Osteoblast (primary cell): ENCODE measurements at regions not wholly inside any gene's neighbourhood (a gene's known extent, or its start where the extent isn't known, plus 50 kb on each side); places are given as distances from the start of the nearest gene placed in this dataset.

Experiments
- DNase-seq: peaks from one replicate; pipeline ENCODE4 v3.0.0; 2011; ENCODE audit warnings: low spot score, mixed read lengths; ENCODE audit not compliant: insufficient read length; ENCODE audit errors: missing footprints
- H2AFZ ChIP-seq: 2 replicates; pipeline ENCODE4 v1.6.0; 2011; ENCODE audit warnings: mild to moderate bottlenecking, low read length
- H3K27ac ChIP-seq: 2 replicates; pipeline ENCODE4 v1.5.1; 2011; ENCODE audit warnings: mild to moderate bottlenecking, low read depth, low read length, moderate library complexity
- H3K27me3 ChIP-seq: 2 replicates; pipeline ENCODE4 v1.6.0; 2012; ENCODE audit warnings: mild to moderate bottlenecking, control low read depth, inconsistent platforms, low read length, moderate library complexity; ENCODE audit not compliant: insufficient read depth
- H3K36me3 ChIP-seq: 2 replicates; pipeline ENCODE4 v1.5.1; 2011; ENCODE audit warnings: mild to moderate bottlenecking, low read length, control low read depth, moderate library complexity; ENCODE audit not compliant: insufficient read depth
- H3K4me1 ChIP-seq: 2 replicates; pipeline ENCODE4 v1.5.1; 2011; ENCODE audit warnings: mild to moderate bottlenecking, low read length, control low read depth, moderate library complexity; ENCODE audit not compliant: insufficient read depth
- H3K4me2 ChIP-seq: 2 replicates; pipeline ENCODE4 v1.6.0; 2011; ENCODE audit warnings: mild to moderate bottlenecking, low read length; ENCODE audit not compliant: insufficient read depth
- H3K4me3 ChIP-seq: fragments of 200-600 bp; sonication (generic); 3 replicates; pipeline ENCODE4 v1.5.1; 2012; ENCODE audit warnings: mild to moderate bottlenecking, low read length, inconsistent platforms; ENCODE audit not compliant: insufficient read depth
- H3K79me2 ChIP-seq: 2 replicates; pipeline ENCODE4 v1.6.0; 2012; ENCODE audit warnings: mild to moderate bottlenecking, low read length, control low read depth, inconsistent platforms; ENCODE audit not compliant: insufficient read depth
- H3K9me3 ChIP-seq: 2 replicates; pipeline ENCODE4 v1.5.1; 2011; ENCODE audit warnings: low read depth, low read length, control low read depth
- H4K20me1 ChIP-seq: 2 replicates; pipeline ENCODE4 v1.6.0; 2012; ENCODE audit warnings: mild to moderate bottlenecking, low read length, control low read depth; ENCODE audit not compliant: insufficient read depth
- TF ChIP-seq, protein P1 (sequence below): IDR thresholded peaks from 2 replicates; pipeline ENCODE4 v1.5.1; 2011; ENCODE audit warnings: mild to moderate bottlenecking, low read depth, low read length, moderate library complexity; ENCODE audit errors: extremely low read depth

DNA sequence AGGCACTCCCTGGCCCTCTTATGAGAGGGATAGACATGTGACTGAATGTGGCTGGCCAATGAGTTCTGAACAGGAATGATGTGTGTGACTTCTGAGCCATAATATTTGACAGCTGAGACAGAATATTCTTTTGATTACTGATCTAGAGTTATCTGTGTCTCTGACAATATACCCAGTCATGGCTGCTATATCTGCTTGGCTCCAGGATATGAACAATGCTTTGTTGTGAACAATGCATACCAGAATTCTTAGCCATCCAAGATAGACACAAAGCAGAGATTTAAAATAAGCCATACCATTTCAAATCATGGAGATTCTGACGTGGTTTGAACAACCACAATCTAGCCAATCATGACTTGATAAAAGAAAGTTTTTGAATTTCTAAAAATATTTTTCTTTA, 840.3 kb upstream of the SEMA6A start:
- H3K27me3 ChIP-seq: no peaks in the 10 kb centered on the region
- H2AFZ ChIP-seq: no peak overlapping the region
- H3K9me3 ChIP-seq: peaks cover 2% of the 10 kb centered on the region
- no peaks in the 10 kb centered on the region for H3K36me3 ChIP-seq
- no peak overlapping the region for H3K27ac ChIP-seq
- H3K4me3 ChIP-seq: no peak overlapping the region
- TF ChIP-seq, protein P1, sequence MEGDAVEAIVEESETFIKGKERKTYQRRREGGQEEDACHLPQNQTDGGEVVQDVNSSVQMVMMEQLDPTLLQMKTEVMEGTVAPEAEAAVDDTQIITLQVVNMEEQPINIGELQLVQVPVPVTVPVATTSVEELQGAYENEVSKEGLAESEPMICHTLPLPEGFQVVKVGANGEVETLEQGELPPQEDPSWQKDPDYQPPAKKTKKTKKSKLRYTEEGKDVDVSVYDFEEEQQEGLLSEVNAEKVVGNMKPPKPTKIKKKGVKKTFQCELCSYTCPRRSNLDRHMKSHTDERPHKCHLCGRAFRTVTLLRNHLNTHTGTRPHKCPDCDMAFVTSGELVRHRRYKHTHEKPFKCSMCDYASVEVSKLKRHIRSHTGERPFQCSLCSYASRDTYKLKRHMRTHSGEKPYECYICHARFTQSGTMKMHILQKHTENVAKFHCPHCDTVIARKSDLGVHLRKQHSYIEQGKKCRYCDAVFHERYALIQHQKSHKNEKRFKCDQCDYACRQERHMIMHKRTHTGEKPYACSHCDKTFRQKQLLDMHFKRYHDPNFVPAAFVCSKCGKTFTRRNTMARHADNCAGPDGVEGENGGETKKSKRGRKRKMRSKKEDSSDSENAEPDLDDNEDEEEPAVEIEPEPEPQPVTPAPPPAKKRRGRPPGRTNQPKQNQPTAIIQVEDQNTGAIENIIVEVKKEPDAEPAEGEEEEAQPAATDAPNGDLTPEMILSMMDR: no peak
- no peak for DNase-seq
- no peaks in the 10 kb centered on the region for H3K4me1 ChIP-seq
- H4K20me1 ChIP-seq: no peaks in the 10 kb centered on the region
- H3K4me2 ChIP-seq: no peak overlapping the region
- no peaks in the 10 kb centered on the region for H3K79me2 ChIP-seq

DNA sequence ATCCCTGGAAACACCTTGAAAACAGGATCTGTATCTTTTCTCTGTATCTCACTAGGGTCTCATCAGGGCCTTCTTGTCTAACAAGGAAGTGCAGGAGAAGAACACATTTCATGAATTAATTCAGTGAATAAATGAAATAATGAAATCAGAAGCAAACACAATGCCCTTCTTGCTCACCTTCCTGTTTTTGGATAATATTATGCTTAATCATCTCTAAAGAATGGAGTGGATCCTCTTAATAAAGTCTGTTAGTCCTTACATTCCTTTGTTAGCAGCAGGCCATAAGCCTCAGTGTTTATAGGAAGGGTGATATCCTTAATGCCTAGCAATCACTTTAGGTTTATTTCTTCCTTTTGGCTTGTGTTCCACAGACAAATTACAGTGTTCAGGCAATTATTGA, 837.1 kb upstream of the SEMA6A start:
- no peak overlapping the region for H2AFZ ChIP-seq
- H3K4me3 ChIP-seq: no peak overlapping the region
- no peaks in the 10 kb centered on the region for H3K27me3 ChIP-seq
- TF ChIP-seq, protein P1: no peak
- DNase-seq: no peak
- no peaks in the 10 kb centered on the region for H3K79me2 ChIP-seq
- H3K27ac ChIP-seq: no peak overlapping the region
- no peaks in the 10 kb centered on the region for H4K20me1 ChIP-seq
- no peaks in the 10 kb centered on the region for H3K4me1 ChIP-seq
- H3K4me2 ChIP-seq: no peak overlapping the region
- no peaks in the 10 kb centered on the region for H3K9me3 ChIP-seq
- no peaks in the 10 kb centered on the region for H3K36me3 ChIP-seq

DNA sequence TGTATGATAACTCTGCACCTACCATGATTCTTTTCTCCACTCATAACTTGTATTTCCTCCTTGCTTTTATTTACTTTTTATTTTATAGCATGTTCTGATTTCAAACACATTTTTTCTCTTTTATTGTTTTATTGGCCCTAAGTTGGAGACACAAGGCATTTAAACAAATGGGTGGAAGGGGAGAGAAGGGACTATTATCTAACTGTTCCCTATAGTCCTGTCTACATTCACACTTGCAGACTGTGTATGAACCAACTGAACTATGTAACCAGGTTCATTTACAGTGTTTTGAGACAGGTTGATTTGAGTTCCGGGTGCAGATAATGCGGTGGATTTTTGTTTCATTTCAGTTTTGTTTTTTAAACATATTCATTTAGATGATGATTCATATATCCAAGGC, 830.6 kb upstream of the SEMA6A start:
- Histone ChIP-seq H3K36me3 (no peaks in the 10 kb centered on the region), H3K27ac (no peak overlapping the region), H3K79me2 (no peaks in the 10 kb centered on the region), H3K9me3 (no peaks in the 10 kb centered on the region), H3K27me3 (no peaks in the 10 kb centered on the region), H2AFZ (no peak overlapping the region), H3K4me2 (no peak overlapping the region), H3K4me1 (no peaks in the 10 kb centered on the region), H3K4me3 (no peak overlapping the region), H4K20me1 (no peaks in the 10 kb centered on the region)
- TF ChIP-seq, protein P1: no peak
- no peak for DNase-seq

DNA sequence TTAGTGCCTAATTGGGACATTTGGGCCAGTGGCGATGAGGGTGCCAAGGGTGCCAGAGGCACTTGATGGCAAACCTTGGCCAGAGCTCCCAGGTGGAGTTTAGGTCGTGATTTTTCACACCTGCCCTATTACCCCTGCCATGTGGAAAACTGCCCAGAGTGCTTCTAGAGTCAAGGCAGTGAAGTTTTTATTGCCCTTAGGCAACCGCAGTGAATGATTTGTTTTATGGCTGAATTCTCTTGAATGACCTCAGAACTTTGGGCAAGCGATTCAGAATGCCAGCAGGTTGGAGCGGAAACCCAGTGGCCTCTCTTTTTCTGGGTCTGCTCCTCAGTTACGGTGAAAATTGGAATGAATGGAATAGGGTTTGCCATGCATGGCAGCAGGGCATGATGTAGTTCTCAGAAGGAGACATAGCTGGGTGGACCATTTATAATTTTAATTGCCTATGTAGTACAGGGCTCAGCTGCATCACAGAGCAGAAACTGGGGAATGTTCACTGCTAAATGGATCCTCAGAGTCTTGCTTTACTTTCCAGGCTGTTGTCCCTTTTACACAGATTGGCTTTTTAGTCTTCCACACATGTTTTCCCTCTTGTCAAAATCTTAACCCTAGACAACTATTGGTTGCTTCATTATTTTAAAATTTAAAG, 820.0 kb upstream of the SEMA6A start:
- TF ChIP-seq, protein P1: no peak
- DNase-seq: no peak
- Histone ChIP-seq H4K20me1 (no peaks in the 10 kb centered on the region), H3K9me3 (peaks cover 2% of the 10 kb centered on the region), H3K4me2 (no peak overlapping the region), H2AFZ (no peak overlapping the region), H3K4me1 (no peaks in the 10 kb centered on the region), H3K27ac (no peak overlapping the region), H3K27me3 (no peaks in the 10 kb centered on the region), H3K4me3 (no peak overlapping the region), H3K79me2 (no peaks in the 10 kb centered on the region), H3K36me3 (no peaks in the 10 kb centered on the region)
